ENCODE measurements at regions not wholly inside any gene's neighbourhood (a gene's known extent, or its start where the extent isn't known, plus 50 kb on each side); places are given as distances from the start of the nearest gene placed in this dataset.

GRCh38 chr20:21941941-21942805 is 236.7 kb downstream of the PAX1 start:
- Histone ChIP-seq H3K27me3 (ENCODE audit: control insufficient read depth, low read length) (no peaks in the 10 kb centered on the region), H3K4me3 (ENCODE audit: low read length) (no peak overlapping the region), H3F3A (ENCODE audit: control insufficient read depth, insufficient read depth) (no peaks in the 10 kb centered on the region), H3K36me3 (ENCODE audit: control insufficient read depth, low read length) (no peaks in the 10 kb centered on the region), H3K4me2 (ENCODE audit: low read length) (no peak overlapping the region), H4K20me1 (ENCODE audit: control insufficient read depth, insufficient read depth, low read depth, low read length) (no peaks in the 10 kb centered on the region), H3K4me1 (ENCODE audit: control insufficient read depth, low read length) (no peaks in the 10 kb centered on the region), H3K9me3 (ENCODE audit: control insufficient read depth, insufficient read depth, low read length) (peaks cover 3% of the 10 kb centered on the region; the same call in 1 of the 2 replicates), H3K9me2 (replicated peaks; ENCODE audit: control insufficient read depth, low read length) (no peaks in the 10 kb centered on the region), H3K79me2 (ENCODE audit: control insufficient read depth, low read length) (no peaks in the 10 kb centered on the region), H3K27ac (ENCODE audit: low read depth, low read length) (no peak overlapping the region)
- TF ChIP-seq EZH2phosphoT487 (IDR thresholded peaks at IDR 0.05; ENCODE audit: borderline replicate concordance, low read length) (no peak), CTCF (IDR thresholded peaks at IDR 0.05; ENCODE audit: low read depth, low read length, poor library complexity, severe bottlenecking) (no peak)

GRCh38 chr20:21936720-21937380 is 231.4 kb downstream of the PAX1 start:
- H3K9me2 ChIP-seq (replicated peaks; ENCODE audit: control insufficient read depth, low read length): no peaks in the 10 kb centered on the region
- no peaks in the 10 kb centered on the region for H3K4me1 ChIP-seq (ENCODE audit: control insufficient read depth, low read length)
- no peaks in the 10 kb centered on the region for H3F3A ChIP-seq (ENCODE audit: control insufficient read depth, insufficient read depth)
- H3K4me2 ChIP-seq (ENCODE audit: low read length): no peak overlapping the region
- no peak overlapping the region for H3K27ac ChIP-seq (ENCODE audit: low read depth, low read length)
- peaks cover 3% of the 10 kb centered on the region; the same call in 1 of the 2 replicates for H3K9me3 ChIP-seq (ENCODE audit: control insufficient read depth, insufficient read depth, low read length)
- H3K4me3 ChIP-seq (ENCODE audit: low read length): no peak overlapping the region
- H3K79me2 ChIP-seq (ENCODE audit: control insufficient read depth, low read length): no peaks in the 10 kb centered on the region
- no peaks in the 10 kb centered on the region for H3K27me3 ChIP-seq (ENCODE audit: control insufficient read depth, low read length)
- no peaks in the 10 kb centered on the region for H3K36me3 ChIP-seq (ENCODE audit: control insufficient read depth, low read length)
- no peaks in the 10 kb centered on the region for H4K20me1 ChIP-seq (ENCODE audit: control insufficient read depth, insufficient read depth, low read depth, low read length)
- TF ChIP-seq CTCF (IDR thresholded peaks at IDR 0.05; ENCODE audit: low read depth, low read length, poor library complexity, severe bottlenecking) (no peak), EZH2phosphoT487 (IDR thresholded peaks at IDR 0.05; ENCODE audit: borderline replicate concordance, low read length) (no peak)

GRCh38 chr20:21936261-21936660 is 230.8 kb downstream of the PAX1 start:
- Histone ChIP-seq H3K27me3 (ENCODE audit: control insufficient read depth, low read length) (no peaks in the 10 kb centered on the region), H3K36me3 (ENCODE audit: control insufficient read depth, low read length) (no peaks in the 10 kb centered on the region), H3K9me3 (ENCODE audit: control insufficient read depth, insufficient read depth, low read length) (peaks cover 3% of the 10 kb centered on the region; the same call in 1 of the 2 replicates), H3F3A (ENCODE audit: control insufficient read depth, insufficient read depth) (no peaks in the 10 kb centered on the region), H3K4me1 (ENCODE audit: control insufficient read depth, low read length) (no peaks in the 10 kb centered on the region), H3K4me2 (ENCODE audit: low read length) (no peak overlapping the region), H3K4me3 (ENCODE audit: low read length) (no peak overlapping the region), H3K27ac (ENCODE audit: low read depth, low read length) (no peak overlapping the region), H3K9me2 (replicated peaks; ENCODE audit: control insufficient read depth, low read length) (no peaks in the 10 kb centered on the region), H4K20me1 (ENCODE audit: control insufficient read depth, insufficient read depth, low read depth, low read length) (no peaks in the 10 kb centered on the region), H3K79me2 (ENCODE audit: control insufficient read depth, low read length) (no peaks in the 10 kb centered on the region)
- TF ChIP-seq CTCF (IDR thresholded peaks at IDR 0.05; ENCODE audit: low read depth, low read length, poor library complexity, severe bottlenecking) (no peak), EZH2phosphoT487 (IDR thresholded peaks at IDR 0.05; ENCODE audit: borderline replicate concordance, low read length) (no peak)

All from DOHH2 (cell line).